Lower leg skin (tissue), 3 donors: ENCODE measurements at regions not wholly inside any gene's neighbourhood (a gene's known extent, or its start where the extent isn't known, plus 50 kb on each side); places are given as distances from the start of the nearest gene placed in this dataset.
"Not testable (repeated sequence)": the region's sequence is repeated elsewhere in the genome, so short reads cannot be mapped to it uniquely, and the experiment has no call there.

Experiments used
- CTCF ChIP-seq, 3 donors: fragments of 450-650 bp; IDR thresholded peaks; one replicate each; pipeline ENCODE4 v1.5.1; 2016; ENCODE audit warnings: antibody characterized with exemption in 3 of 3, mild to moderate bottlenecking in 3 of 3, moderate library complexity in 2 of 3
- POLR2A ChIP-seq, 2 donors: fragments of 450-650 bp; IDR thresholded peaks; one replicate each; pipeline ENCODE4 v1.6.1; 2016 to 2017; ENCODE audit warnings: antibody characterized with exemption in 2 of 2, mild to moderate bottlenecking in 1 of 2, moderate library complexity in 1 of 2

- not testable (repeated sequence) for TF ChIP-seq CTCF, POLR2A (IDR thresholded peaks at IDR 0.05)
Observed at GRCh38 chr6:94873819-94874218, 703.5 kb upstream of the MANEA start.
